Uterus (tissue), 3 donors: ENCODE measurements at regions not wholly inside any gene's neighbourhood (a gene's known extent, or its start where the extent isn't known, plus 50 kb on each side); places are given as distances from the start of the nearest gene placed in this dataset.

ENCODE experiments used
- DNase-seq, 2 donors: peaks; one replicate each; pipeline ENCODE4 v3.0.0-alpha.2; 2019 to 2020
- H3K27ac ChIP-seq, 2 donors: fragments of 200-600 bp; sonication (generic); 1 replicate in 1 of 2; 2 replicates in 1 of 2; pipeline ENCODE4 v1.5.1; 2016 to 2018
- H3K27me3 ChIP-seq, 2 donors: fragments of 200-600 bp; sonication (generic); one replicate each; pipeline ENCODE4 v1.5.1; 2018 to 2019; ENCODE audit warnings: control low read depth in 1 of 2
- H3K36me3 ChIP-seq, 2 donors: fragments of 200-600 bp; sonication (generic); one replicate each; pipeline ENCODE4 v1.5.1; 2019; ENCODE audit warnings: control low read depth in 1 of 2
- H3K4me1 ChIP-seq, 2 donors: fragments of 200-600 bp; sonication (generic); one replicate each; pipeline ENCODE4 v1.5.1; 2018 to 2019; ENCODE audit warnings: control low read depth in 1 of 2
- H3K4me3 ChIP-seq, 2 donors: fragments of 200-600 bp; sonication (generic); 1 replicate in 1 of 2; 2 replicates in 1 of 2; pipeline ENCODE4 v1.5.1; 2018 to 2019; ENCODE audit warnings: mild to moderate bottlenecking in 1 of 2
- H3K9me3 ChIP-seq, 2 donors: fragments of 200-600 bp; sonication (generic); one replicate each; pipeline ENCODE4 v1.5.1; 2019; ENCODE audit warnings: control low read depth in 1 of 2
- CTCF ChIP-seq, 4 experiments: fragments of 200-600 bp in 2 of 4; fragments of 450-650 bp in 2 of 4; sonication (generic) in 2 of 4; IDR thresholded peaks; one replicate each; pipeline ENCODE4 v1.5.1; 2016 to 2019; ENCODE audit warnings: antibody characterized with exemption in 4 of 4, mild to moderate bottlenecking in 2 of 4, moderate library complexity in 1 of 4
- POLR2A ChIP-seq, 2 donors: fragments of 450-650 bp; IDR thresholded peaks; one replicate each; pipeline ENCODE4 v1.6.1; 2016; ENCODE audit warnings: antibody characterized with exemption in 2 of 2, mild to moderate bottlenecking in 1 of 2, moderate library complexity in 1 of 2
- intact Hi-C: fragments of 100-400 bp; cut with DNase I; formaldehyde crosslinking; loops from one replicate; pipeline ENCODE4 v1.15.1; 2023; ENCODE audit warnings: low total_unique reads
- donor health status: DM: yes; HTN: yes; CAD: no.

- TF ChIP-seq CTCF (IDR thresholded peaks at IDR 0.05), result no peak
- no peak for TF ChIP-seq POLR2A (IDR thresholded peaks at IDR 0.05)
- no peak overlapping the region for H3K27ac ChIP-seq
- H3K4me1 ChIP-seq, result peaks cover 0 to 7% of the 10 kb centered on the region in 2 donors
- H3K9me3 ChIP-seq, result no peaks in the 10 kb centered on the region
- H3K27me3 ChIP-seq, result no peaks in the 10 kb centered on the region
- no peaks in the 10 kb centered on the region for H3K36me3 ChIP-seq
- intact Hi-C loops, result no loop called here
- no peak overlapping the region for H3K4me3 ChIP-seq
- DNase-seq, result no peak
Observed at GRCh38 chr11:116603728-116604323, 169.0 kb downstream of the BUD13 start.

- no peaks in the 10 kb centered on the region for H3K36me3 ChIP-seq
- no peak overlapping the region for H3K4me3 ChIP-seq
- H3K4me1 ChIP-seq, result peaks cover 0 to 7% of the 10 kb centered on the region in 2 donors
- H3K27me3 ChIP-seq, result no peaks in the 10 kb centered on the region
- TF ChIP-seq POLR2A (IDR thresholded peaks at IDR 0.05) (no peak), CTCF (IDR thresholded peaks at IDR 0.05) (no peak)
- H3K27ac ChIP-seq, result peak overlapping the region; percentile 35 to 63
- no peaks in the 10 kb centered on the region for H3K9me3 ChIP-seq
- DNase-seq, result no peak
- intact Hi-C loops, result no loop called here
Observed at GRCh38 chr11:116602637-116602942, 170.2 kb downstream of the BUD13 start.

- Histone ChIP-seq H3K36me3 (no peaks in the 10 kb centered on the region), H3K27ac (peak overlapping the region; percentile 41 to 63), H3K9me3 (no peaks in the 10 kb centered on the region), H3K4me1 (peaks cover 0 to 7% of the 10 kb centered on the region in 2 donors), H3K4me3 (no peak overlapping the region), H3K27me3 (no peaks in the 10 kb centered on the region)
- intact Hi-C loops, result no loop called here
- TF ChIP-seq CTCF (IDR thresholded peaks at IDR 0.05), result no peak
- TF ChIP-seq POLR2A (IDR thresholded peaks at IDR 0.05), result no peak
- peak; percentile 30 to 37 for DNase-seq
Observed at GRCh38 chr11:116601814-116602636, 170.8 kb downstream of the BUD13 start.

GRCh38 chr11:116600930-116601329 is 171.9 kb downstream of the BUD13 start:
- Histone ChIP-seq H3K9me3 (no peaks in the 10 kb centered on the region), H3K27me3 (no peaks in the 10 kb centered on the region), H3K27ac (no peak overlapping the region), H3K4me1 (peaks cover 0 to 7% of the 10 kb centered on the region in 2 donors), H3K36me3 (no peaks in the 10 kb centered on the region), H3K4me3 (no peak overlapping the region)
- no peak for DNase-seq
- intact Hi-C loops, result no loop called here
- TF ChIP-seq CTCF (IDR thresholded peaks at IDR 0.05) (no peak), POLR2A (IDR thresholded peaks at IDR 0.05) (no peak)

- Histone ChIP-seq H3K4me1 (peaks cover 0 to 7% of the 10 kb centered on the region in 2 donors), H3K4me3 (no peak overlapping the region), H3K9me3 (no peaks in the 10 kb centered on the region), H3K27ac (no peak overlapping the region), H3K36me3 (no peaks in the 10 kb centered on the region), H3K27me3 (no peaks in the 10 kb centered on the region)
- TF ChIP-seq POLR2A (IDR thresholded peaks at IDR 0.05), result no peak
- TF ChIP-seq CTCF (IDR thresholded peaks at IDR 0.05), result no peak
- intact Hi-C loops, result no loop called here
- no peak for DNase-seq
Observed at GRCh38 chr11:116598556-116598955, 174.2 kb downstream of the BUD13 start.
